K562 (cell line): ENCODE measurements at regions not wholly inside any gene's neighbourhood (a gene's known extent, or its start where the extent isn't known, plus 50 kb on each side); places are given as distances from the start of the nearest gene placed in this dataset.

ENCODE experiments used
- ATAC-seq: fragments of 200-7000 bp; cut with Tn5 transposase; 3 replicates; pipeline ENCODE4 v1.9.1; 2020; ENCODE audit warnings: moderate library complexity
- BruUV-seq: library from RNA; stranded (reverse); fragments of 400-500 nt; replicated peaks from 2 replicates; lab custom pipeline; 2021; lab: Mats Ljungman, UMichigan
- CTCF ChIA-PET: fragments of 300-600 bp; formaldehyde crosslinking; extraction: SDS; loops from one replicate; lab custom pipeline; 2021; ENCODE audit warnings: low intra/inter-chr PET ratio; lab: Yijun Ruan, JAX
- POLR2A ChIA-PET: fragments of 300-600, 350-650 bp; sonication (Branson Sonifier 250); formaldehyde crosslinking; extraction: SDS; loops from one replicate; lab custom pipeline; 2021; ENCODE audit warnings: antibody characterized with exemption, inconsistent platforms; lab: Yijun Ruan, JAX
- DNase-seq, 4 experiments: peaks; one replicate each; pipeline versions ENCODE4 v3.0.0 to v3.0.0-alpha.2; 2011 to 2018; ENCODE audit warnings: low spot score in 3 of 4, mixed read lengths in 3 of 4; ENCODE audit errors: extremely low read depth in 1 of 4
- FAIRE-seq: peaks from 2 replicates; lab custom pipeline; 2011; peaks lifted over from hg19 to GRCh38; lab: Jason Lieb, UNC
- H2AFZ ChIP-seq: 2 replicates; pipeline ENCODE4 v1.6.0; 2011; ENCODE audit warnings: low read depth, low read length, control low read depth, inconsistent platforms
- H3K27ac ChIP-seq: fragments of 200-600 bp; 3 replicates; pipeline ENCODE4 v1.8.0; 2011; ENCODE audit warnings: low read depth, mild to moderate bottlenecking, control low read depth, inconsistent platforms, low read length, moderate library complexity, mixed read lengths; ENCODE audit errors: extremely low read depth
- H3K27me3 ChIP-seq, 2 experiments: fragments of 300-600 bp in 1 of 2; 2 replicates in 1 of 2; 3 replicates in 1 of 2; pipeline versions ENCODE4 v1.6.0 to v1.8.0; 2011; ENCODE audit warnings: inconsistent platforms in 2 of 2, low read length in 2 of 2, mild to moderate bottlenecking in 1 of 2, mixed read lengths in 1 of 2, moderate library complexity in 1 of 2; ENCODE audit not compliant: control insufficient read depth in 2 of 2, insufficient read depth in 2 of 2
- H3K36me3 ChIP-seq: fragments of 300-600 bp; 3 replicates; pipeline ENCODE4 v1.8.0; 2011; ENCODE audit warnings: mild to moderate bottlenecking, low read length, inconsistent platforms; ENCODE audit not compliant: control insufficient read depth, insufficient read depth
- H3K4me1 ChIP-seq, 2 experiments: fragments of 200-600 bp in 1 of 2; replicated peaks in 1 of 2; 2 replicates in 1 of 2; 3 replicates in 1 of 2; pipeline versions ENCODE4 v1.5.1 to v1.8.0; 2011; ENCODE audit warnings: inconsistent platforms in 2 of 2, low read length in 2 of 2, mild to moderate bottlenecking in 1 of 2, mixed read lengths in 1 of 2, moderate library complexity in 1 of 2; ENCODE audit not compliant: control insufficient read depth in 2 of 2, insufficient read depth in 2 of 2
- H3K4me2 ChIP-seq: 2 replicates; pipeline ENCODE4 v1.6.1; 2011; ENCODE audit warnings: low read length, control low read depth, inconsistent platforms, mixed read lengths; ENCODE audit not compliant: insufficient read depth
- H3K4me3 ChIP-seq: fragments of 200-600 bp; sonication (generic), shearing (Covaris generic); 2 replicates; pipeline ENCODE4 v1.5.1; 2016; ENCODE audit warnings: control low read depth, inconsistent platforms
- H3K79me2 ChIP-seq: fragments of 200-600 bp; 3 replicates; pipeline ENCODE4 v1.8.0; 2011; ENCODE audit warnings: low read length, inconsistent platforms; ENCODE audit not compliant: control insufficient read depth, insufficient read depth
- H3K9ac ChIP-seq, 2 experiments: 2 replicates each; pipeline versions ENCODE4 v1.6.0 to v1.6.1; 2011; ENCODE audit warnings: low read depth in 2 of 2, low read length in 2 of 2, control low read depth in 1 of 2, inconsistent platforms in 1 of 2, mild to moderate bottlenecking in 1 of 2, mixed read lengths in 1 of 2; ENCODE audit not compliant: insufficient read depth in 1 of 2
- H3K9me1 ChIP-seq: one replicate; pipeline ENCODE4 v1.6.0; 2011; ENCODE audit warnings: inconsistent platforms, mild to moderate bottlenecking, low read length, moderate library complexity; ENCODE audit not compliant: control insufficient read depth, insufficient read depth
- H3K9me3 ChIP-seq: replicated peaks from 2 replicates; pipeline ENCODE4 v1.5.1; 2011; ENCODE audit warnings: low read depth, low read length, inconsistent platforms; ENCODE audit not compliant: control insufficient read depth, insufficient read depth
- H4K20me1 ChIP-seq: replicated peaks from 2 replicates; pipeline ENCODE4 v1.6.1; 2011; ENCODE audit warnings: low read length, inconsistent platforms, mixed read lengths; ENCODE audit not compliant: control insufficient read depth, insufficient read depth
- GTF2A2 ChIP-seq: IDR thresholded peaks from 2 replicates; pipeline ENCODE4 v1.6.1; 2016; ENCODE audit warnings: mild to moderate bottlenecking, missing genetic modification characterization, missing compliant biosample characterization
- HES1 ChIP-seq: fragments of 450-650 bp; IDR thresholded peaks from 2 replicates; pipeline ENCODE4 v1.6.1; 2016; ENCODE audit warnings: low read depth, mild to moderate bottlenecking, moderate library complexity
- POLR2AphosphoS2 ChIP-seq: IDR thresholded peaks from 2 replicates; pipeline ENCODE4 v1.6.1; 2012; ENCODE audit warnings: low read length, improper control_type of control experiment
- PTBP1 ChIP-seq: fragments of 200-400 bp; formaldehyde crosslinking; IDR thresholded peaks from 2 replicates; pipeline ENCODE4 v1.6.1; 2017; ENCODE audit warnings: low read depth, low read length
- ZBED1 ChIP-seq: IDR thresholded peaks from 2 replicates; pipeline ENCODE4 v1.6.1; 2014
- ZBTB40 ChIP-seq, 2 experiments: fragments of 450-650 bp in 1 of 2; sonication (generic) in 1 of 2; formaldehyde crosslinking in 1 of 2; IDR thresholded peaks; 2 replicates each; pipeline versions ENCODE4 v1.7.1 to v1.9.0; 2016 to 2022; ENCODE audit warnings: inconsistent platforms in 1 of 2, mild to moderate bottlenecking in 1 of 2, missing genetic modification reagents in 1 of 2
- ZBTB43 ChIP-seq: sonication (generic); formaldehyde crosslinking; IDR thresholded peaks from 2 replicates; pipeline ENCODE4 v1.8.0; 2023; ENCODE audit warnings: mild to moderate bottlenecking, missing genetic modification reagents
- WGBS: fragments of 100-300 bp; shearing (Covaris generic); methylation state at CpG from one replicate; pipeline ENCODE4 v1.1.6; 2016; ENCODE audit warnings: low coverage, mixed read lengths; ENCODE audit not compliant: insufficient coverage; ENCODE audit errors: missing lambda C conversion rate; 5-methylcytosine and 5-hydroxymethylcytosine counted together
- in situ Hi-C: fragments of 300-500 bp; cut with MboI; formaldehyde crosslinking; loops from 4 replicates; pipeline ENCODE4 v1.15.0; 2018; ENCODE audit warnings: inconsistent platforms, mixed read lengths
- intact Hi-C: fragments of 100-400 bp; cut with micrococcal nuclease; formaldehyde crosslinking; loops from 2 replicates; pipeline ENCODE4 v1.14.2; 2022

- H3K4me2 ChIP-seq = no peak overlapping the region
- in situ Hi-C loops = no loop called here
Measured at GRCh38 chr15:47620960-47621681, 96.2 kb upstream of the SEMA6D start.

More at GRCh38 chr15:47620960-47621681, 96.2 kb upstream of the SEMA6D start:
- no peaks in the 10 kb centered on the region for H3K27me3 ChIP-seq
- no peaks in the 10 kb centered on the region for H3K36me3 ChIP-seq
- WGBS = 0% methylated on average over 7 of the region's 7 CpGs
- no peaks in the 10 kb centered on the region for H3K9me3 ChIP-seq
- H3K79me2 ChIP-seq = no peaks in the 10 kb centered on the region
- TF ChIP-seq HES1 = no peak
- no peak for TF ChIP-seq PTBP1
- TF ChIP-seq ZBTB43 (CRISPR knock-in tag) = no peak
- no peak for TF ChIP-seq GTF2A2 (tag)
- TF ChIP-seq ZBED1 = no peak
- no peak for TF ChIP-seq POLR2AphosphoS2
- no peak for TF ChIP-seq ZBTB40 (IDR thresholded peaks at IDR 0.05)
- TF ChIP-seq ZBTB40 (CRISPR knock-in tag; IDR thresholded peaks at IDR 0.05) = no peak
- H3K9me1 ChIP-seq = no peaks in the 10 kb centered on the region
- no peak overlapping the region for H3K9ac ChIP-seq
- no peak overlapping the region for H3K4me3 ChIP-seq
- POLR2A ChIA-PET = no interaction called here
- H4K20me1 ChIP-seq = no peaks in the 10 kb centered on the region
- no peak overlapping the region for H2AFZ ChIP-seq
- DNase-seq = no peak
- no peak for FAIRE-seq
- intact Hi-C loops = no loop called here
- BruUV-seq = no TSS peak
- H3K27ac ChIP-seq = no peak overlapping the region
- H3K4me1 ChIP-seq = no peaks in the 10 kb centered on the region
- CTCF ChIA-PET = no interaction called here
- no peak for ATAC-seq
